HG03342 (cell line): ENCODE measurements at regions not wholly inside any gene's neighbourhood (a gene's known extent, or its start where the extent isn't known, plus 50 kb on each side); places are given as distances from the start of the nearest gene placed in this dataset.
A peak's percentile ranks its signal among the peaks of the same experiment; 100 is the strongest.
"Not testable (repeated sequence)": the region's sequence is repeated elsewhere in the genome, so short reads cannot be mapped to it uniquely, and the experiment has no call there.

ENCODE experiments used
- ATAC-seq: cut with Tn5 transposase; IDR thresholded peaks from one replicate; pipeline ENCODE4 v1.9.1; 2021; ENCODE audit warnings: mild to moderate bottlenecking, moderate library complexity; ENCODE audit not compliant: unreplicated experiment

DNA sequence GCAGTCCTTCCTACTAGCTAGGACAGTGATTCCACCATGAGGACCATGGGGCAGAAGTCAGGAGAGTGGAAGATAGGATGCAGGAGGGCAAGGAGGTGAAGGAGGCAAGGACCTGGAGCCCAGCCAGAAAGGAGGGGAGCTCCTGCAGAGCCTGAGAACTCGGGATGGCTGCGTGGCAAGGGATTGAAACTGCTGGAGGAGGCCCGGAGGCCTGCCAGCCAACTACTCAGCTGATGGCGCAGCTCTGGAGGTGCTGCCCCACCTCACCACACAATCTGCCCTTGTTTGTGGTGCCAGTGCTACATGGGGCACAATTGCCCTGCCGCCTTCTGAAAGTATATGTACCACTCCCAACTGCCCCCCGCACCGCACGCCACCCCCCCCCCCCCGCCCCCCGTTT lies 307.3 kb upstream of the CHRNA7 start:
- ATAC-seq = not testable (repeated sequence)

DNA sequence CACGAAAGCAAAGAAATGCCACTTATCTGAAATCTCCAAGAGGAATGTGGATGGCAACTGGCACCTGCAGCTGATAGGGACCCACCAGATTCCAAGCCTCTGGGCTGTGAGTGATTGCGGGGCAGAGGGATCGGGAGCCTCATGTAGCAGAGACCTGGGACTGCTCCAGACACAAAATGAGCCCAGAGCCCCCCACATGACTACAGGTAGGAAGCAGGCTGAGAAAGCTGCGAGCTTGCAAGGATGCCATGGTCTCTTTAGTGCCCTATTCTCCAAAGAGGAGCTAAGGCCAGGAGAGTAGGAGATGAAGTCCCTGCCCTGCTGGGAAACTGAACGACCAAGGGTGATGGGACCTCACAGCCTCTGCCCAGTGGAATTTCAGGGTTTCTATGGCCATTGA lies 305.4 kb upstream of the CHRNA7 start:
- ATAC-seq = not testable (repeated sequence)

DNA sequence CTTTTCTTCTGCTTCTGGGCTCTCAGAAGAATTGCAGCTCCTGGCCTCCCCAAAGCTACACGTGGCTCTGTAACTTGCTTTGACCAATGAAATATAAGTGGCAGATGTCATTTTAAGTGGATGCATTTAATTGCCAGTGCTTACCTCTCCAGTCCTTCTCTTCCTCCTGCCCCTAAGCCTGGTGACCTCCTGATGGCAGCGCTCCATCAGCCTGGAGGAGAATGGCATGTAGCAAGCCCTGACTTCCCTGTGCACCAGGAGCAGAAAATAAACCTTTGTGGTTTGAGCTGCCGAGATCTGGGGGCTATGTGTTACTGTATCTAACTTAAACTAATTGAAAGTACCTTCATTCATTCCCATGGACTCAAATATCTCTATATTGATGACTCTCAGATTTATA lies 304.7 kb upstream of the CHRNA7 start:
- not testable (repeated sequence) for ATAC-seq

DNA sequence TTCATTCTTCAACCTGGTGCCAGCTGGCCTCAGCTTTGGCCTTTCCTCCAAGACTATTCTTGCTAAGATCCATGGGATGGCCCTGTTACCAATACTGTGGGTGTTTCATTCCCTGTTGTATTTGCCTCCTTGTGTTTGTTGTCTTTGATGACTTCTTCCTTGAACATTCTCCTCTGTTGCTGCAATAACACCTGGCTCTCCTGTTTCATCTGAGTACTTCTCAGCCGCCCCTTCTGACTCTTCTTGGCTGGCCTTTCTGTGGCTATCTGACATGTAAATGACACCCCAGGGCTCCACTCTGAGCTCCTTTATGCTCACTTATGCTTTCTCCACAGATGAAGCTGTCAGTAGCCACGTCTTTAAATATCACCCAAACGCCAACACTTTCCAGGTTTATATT lies 302.7 kb upstream of the CHRNA7 start:
- ATAC-seq = no peak

DNA sequence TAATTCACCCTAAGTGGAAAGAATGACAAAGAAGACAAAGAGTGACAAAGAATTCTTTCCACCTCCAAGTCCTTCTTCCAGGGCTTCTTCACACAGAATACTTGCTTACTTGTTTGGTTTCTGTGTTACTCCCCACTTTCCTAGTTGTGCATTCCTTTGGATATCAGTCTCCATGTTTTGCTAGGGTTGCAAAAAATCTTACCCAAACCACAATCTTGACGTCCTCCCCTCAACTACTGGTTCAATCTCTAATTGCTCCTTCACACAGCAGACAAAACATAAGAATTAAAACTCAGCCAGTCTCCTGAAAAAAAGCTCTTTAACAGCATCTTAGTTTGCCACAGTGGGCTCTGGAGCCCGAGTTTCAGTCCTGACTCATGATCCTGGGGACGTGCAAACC lies 297.6 kb upstream of the CHRNA7 start:
- ATAC-seq = no peak

DNA sequence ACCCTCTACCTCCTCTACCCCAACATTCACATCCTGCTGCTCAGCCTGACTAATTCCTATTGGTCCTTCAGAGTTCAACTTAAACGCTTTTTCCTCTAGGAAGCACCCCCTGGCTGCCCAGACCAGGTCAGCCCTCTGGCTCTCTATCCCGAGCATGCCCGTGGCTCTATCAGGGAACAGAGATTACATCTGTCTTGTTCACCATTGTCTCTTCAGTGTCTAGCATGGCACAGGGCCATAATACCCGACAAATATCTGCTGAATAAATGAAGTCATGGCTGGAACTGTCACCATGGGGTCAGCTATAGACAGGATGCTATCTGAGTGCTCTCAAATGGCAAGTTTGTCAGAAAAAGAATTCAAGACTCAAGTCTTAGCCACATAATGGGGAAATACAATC lies 296.9 kb upstream of the CHRNA7 start:
- ATAC-seq = no peak

DNA sequence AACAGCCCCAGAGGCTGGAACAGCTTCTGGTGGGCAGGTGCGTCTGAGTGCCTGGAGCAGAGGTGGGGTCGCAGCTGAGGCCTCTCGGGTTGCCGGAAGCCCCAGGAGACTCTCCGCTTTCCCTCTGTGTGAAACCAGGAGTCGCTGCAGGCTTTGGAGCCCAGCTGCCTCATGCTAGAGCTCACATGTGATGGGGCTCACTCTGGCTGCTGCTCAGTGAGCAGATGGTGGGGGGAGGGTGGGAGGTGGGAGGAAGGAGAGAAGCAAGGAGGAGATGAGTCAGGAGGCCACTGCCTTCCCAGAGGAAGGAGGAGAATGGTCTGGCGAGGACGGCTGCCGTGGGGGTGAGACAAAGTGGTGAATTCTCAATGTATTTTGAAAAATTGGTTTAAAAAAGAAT lies 290.1 kb upstream of the CHRNA7 start:
- no peak for ATAC-seq

DNA sequence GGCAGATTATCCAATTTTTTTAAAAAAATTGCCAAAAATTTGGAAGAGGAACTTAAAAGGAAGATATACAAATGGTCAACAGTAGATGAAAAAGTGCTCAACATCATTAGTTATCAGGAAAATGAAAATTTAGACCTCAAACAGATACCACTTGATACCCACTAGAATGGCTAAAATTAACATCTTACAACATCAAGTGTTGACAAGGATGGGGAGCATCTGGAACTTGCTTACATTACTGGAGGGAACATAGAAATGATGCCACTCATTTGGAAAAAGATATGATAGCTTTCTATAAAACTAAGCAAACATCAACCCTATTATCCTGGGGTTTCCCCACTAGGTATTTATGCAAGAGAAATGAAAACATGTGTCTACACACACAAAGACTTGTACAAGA lies 284.5 kb upstream of the CHRNA7 start:
- ATAC-seq = no peak

DNA sequence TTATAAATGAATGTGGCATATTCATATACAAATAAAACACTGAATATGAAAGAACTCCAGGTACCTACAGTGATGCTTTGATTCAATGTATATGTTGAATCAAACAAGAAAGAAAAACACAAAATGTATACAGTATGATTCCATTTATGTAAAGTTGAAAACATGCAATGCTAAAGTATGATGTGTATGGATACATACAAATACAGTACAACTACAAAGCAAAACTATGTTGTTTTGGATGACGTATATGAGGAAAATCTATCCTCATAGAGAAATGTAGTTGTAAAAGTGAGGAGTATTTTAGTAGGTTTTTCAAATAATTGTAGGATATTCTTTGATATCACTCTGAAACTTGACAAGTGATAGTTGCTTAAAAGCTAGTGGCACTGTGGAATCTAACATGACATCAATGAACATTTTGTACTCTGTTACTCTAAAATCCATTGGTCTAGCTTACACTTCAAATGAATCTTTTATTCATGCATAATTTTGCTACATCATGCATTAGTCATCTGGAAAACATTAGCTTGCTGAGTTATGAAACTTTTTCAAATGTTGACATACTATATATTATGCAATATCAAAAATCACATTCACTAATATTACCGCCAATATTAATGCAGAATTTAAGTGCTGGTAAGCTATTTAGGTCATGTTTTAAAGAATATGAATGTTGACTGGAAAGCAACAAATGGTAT lies 278.1 kb upstream of the CHRNA7 start:
- ATAC-seq = no peak

DNA sequence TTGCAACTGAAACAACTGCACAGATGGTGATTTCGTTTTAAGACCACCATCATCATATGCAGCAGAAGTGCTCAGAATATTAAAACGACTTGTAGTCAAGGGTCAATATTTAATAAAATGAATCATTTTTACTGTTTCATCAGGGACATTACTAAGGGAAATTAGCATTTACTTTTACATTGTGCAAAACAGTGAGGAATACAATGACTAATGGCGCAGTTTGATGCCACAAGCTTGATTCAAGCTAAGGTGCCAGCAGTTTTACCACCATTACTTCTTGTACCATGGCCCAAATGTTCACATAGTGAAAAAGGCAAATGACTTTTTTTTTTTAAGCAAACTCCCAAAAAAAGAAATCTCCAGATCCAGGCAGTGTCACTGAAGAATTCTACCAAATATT lies 277.4 kb upstream of the CHRNA7 start:
- ATAC-seq = no peak

DNA sequence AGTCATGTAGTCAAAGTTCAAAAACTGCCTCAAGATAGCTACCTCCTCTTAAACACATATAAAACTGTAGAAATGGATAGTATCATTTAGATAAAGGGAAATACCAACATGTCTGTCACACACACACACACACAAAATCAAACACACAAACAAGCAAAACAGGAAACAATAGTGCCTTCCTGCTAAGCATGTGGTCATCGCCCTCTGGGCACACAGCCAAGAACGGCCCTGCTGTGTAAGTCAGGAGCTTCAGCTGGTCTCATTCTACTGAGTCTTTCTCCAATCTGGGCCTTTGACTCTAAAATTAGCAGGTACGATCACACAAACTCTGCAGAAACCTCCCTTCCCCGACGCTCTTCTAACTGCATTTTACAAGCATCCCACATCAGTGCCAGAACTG lies 272.2 kb upstream of the CHRNA7 start:
- ATAC-seq = no peak

DNA sequence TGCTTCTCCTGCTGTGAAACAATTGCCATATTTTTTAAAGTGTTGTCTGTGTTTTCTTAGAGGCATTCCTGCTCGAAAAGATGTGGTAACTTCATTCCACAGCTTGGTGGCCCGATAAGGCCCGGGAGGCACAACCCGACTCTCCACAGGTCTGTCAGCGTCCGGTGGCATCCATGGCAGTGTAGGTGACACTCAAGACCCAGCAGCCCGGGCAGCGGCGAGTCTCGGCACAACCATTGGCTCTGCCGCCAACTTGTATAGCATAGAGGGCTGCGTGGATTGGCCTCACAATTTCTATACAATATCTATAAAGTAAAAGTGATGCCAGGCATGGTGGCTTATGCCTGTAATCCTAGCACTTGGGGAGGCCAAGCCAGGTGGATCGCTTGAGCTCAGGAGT lies 262.3 kb upstream of the CHRNA7 start:
- no peak for ATAC-seq

DNA sequence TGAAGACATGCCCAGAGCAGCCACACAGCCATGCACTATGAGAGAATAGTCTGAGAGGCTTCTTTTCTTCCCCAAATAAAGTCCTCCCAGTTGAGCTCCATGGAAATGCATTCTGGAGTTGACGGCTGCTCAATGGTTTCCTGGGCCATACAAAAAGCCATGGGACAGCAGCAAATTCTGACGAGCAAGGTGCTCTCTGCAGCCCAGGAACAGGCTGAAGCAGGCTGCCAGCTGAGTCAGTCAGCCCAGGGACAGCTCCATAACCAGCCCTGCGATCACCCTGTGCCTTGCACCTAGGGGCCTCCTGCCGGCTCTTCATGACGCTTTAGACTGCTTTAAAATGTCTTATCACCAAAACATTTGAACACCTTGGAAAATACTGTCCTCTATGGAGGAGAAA lies 256.3 kb upstream of the CHRNA7 start:
- no peak for ATAC-seq

DNA sequence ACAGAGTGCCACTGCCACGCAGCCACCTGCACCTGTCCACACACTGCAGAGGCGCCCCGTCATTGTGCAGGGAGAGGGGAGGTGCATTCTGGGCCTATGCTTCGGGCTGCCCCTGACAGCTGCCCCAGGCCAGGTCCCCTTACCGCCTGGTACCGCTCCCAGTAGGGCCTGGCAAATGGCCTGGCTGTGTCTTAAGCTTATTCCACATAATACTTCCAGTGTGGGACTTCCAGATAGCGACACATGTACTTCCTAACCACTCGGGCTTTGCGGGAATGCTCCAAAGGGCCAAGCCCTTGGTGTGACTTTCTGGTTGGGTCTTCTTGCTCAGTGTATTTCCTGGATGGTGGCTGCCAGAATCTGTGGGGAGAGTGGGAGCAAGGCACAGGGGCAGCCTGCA lies 254.3 kb upstream of the CHRNA7 start:
- no peak for ATAC-seq

DNA sequence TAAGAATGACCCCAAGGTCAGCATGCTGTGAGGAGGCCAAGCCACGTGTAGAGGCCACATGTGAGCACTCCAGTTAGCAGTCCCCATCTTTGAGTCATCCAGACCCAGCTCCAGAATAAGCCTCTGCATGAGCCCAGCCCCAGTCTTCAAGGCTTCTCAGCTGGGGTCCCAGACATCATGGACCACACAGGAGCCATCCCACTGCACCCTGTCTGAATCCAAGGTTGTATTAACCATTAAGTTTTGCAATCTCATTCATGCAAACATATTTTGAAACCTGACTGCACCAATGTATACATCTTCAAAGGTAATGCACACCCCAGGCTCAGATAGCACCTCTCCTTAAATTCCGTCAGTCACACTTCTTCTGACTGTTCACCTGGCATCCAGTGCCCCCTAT lies 249.1 kb upstream of the CHRNA7 start:
- no peak for ATAC-seq

DNA sequence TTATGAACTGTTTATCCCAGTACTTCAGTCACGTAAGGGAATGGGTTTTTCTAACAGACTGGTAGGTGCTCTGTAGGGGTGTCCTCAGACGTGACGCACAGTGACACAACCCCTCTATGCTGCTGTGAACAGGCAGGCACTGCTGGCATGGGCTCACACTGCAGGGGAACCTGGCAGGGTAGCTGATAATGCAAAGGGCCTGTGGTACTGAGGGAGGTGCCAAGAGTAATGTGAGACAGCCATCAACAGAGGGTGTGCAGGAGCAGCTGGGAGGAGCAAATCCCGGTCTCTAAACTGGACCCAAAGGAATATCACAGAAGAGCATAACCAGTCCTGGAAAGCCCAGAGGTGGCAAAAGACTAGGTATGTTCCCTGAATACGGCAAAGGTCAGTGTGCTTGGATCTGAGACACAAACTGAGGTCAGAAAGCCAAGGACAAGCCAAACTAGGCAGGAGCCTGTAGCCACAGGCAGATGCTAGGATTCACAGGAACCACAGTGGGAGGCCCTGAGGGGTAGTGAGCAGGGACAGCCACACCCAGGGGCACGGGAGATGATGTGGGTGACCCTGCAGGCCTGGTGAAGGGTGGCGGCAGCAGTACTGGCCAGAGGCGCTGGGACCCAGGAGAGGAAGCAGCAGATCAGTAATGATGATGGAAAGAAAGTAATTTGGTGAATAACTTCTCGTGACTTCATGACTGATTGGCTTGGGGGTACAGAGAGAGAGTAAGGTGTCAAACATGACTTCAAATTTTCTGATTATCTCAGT lies 248.1 kb upstream of the CHRNA7 start:
- no peak for ATAC-seq

DNA sequence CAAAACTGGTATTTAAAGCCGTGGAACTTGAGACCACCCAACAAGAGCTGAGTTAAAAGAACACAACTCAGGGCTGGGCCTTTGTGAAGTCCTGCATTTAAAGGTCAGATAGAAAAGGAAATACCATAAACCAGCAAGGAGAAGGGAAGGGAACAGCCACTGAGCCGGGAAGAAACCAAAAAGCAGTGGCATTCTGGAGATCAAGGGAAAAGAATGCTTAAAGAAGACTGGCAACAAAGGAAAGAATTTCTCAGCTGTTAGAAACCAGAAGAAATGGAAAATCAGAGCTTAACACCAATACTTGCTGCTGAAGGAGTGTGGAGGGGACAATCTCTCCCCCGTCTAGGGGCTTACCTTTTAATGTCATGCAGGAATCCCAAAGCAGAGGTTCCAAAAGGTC lies 247.4 kb upstream of the CHRNA7 start:
- ATAC-seq = no peak

DNA sequence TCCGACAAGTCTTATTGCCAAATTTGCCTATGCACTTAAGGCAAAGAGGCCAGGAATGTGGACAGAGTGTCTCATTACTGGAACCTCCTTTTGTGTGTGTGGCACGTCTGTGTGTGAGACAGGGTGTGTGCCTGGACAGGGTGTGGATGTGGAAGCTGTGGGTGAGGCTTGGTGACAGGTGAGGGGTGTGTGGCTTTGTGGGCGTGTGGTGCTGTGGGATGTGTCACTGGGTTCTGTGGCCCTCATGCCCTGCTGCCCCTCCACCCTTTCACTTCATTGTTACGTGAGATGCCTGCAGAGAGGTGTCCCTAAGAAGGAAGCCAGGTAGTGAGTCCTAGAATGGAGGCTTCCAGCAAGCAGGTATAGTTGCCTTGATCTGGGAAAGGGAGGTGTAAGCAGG lies 244.0 kb upstream of the CHRNA7 start:
- no peak for ATAC-seq

DNA sequence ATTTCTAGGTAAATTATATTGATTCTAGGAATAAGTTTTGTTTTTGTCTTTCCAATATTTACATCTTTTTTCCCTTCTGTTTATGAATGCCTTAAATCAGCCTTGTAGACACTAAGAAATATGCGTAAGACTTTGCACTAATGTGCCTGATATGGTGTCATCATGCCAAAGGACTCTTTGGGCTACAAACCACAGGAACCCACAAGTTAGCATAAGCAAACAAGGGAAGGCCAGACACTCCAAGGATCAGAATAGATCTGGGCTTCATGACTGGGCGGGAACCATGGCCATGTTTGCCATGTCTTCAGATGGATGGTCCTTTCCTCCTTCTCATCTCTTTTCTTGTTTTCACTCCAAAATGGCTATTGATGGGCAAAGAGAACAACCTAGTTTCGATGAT lies 242.2 kb upstream of the CHRNA7 start:
- no peak for ATAC-seq

DNA sequence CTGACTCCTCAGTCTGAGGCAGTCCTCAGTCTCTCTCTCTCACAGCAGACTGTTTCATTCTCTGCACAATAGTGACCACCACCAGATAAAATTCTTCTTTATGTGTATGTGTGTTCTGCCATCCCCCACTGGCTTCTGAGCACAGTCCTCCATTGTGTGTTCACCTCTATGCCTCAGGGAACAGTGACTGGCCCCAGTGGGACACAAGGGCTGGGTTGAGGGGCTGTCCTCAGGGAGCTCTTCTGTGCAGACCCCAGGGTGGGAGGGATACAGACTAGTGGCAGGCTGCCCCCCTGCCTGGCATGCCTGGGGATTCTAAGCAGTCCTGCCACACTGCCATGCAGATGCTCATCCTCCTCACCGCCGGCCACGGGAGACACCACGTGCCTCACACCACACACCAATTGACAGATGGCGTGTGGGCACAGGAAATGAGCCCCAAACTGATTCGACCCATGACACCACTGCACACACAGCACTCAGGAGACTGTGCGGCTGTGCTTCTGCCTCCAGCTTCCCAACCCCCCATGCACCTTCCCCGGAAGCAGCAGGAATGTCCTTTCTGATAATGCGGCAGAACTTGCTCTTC lies 237.6 kb upstream of the CHRNA7 start:
- ATAC-seq = no peak

DNA sequence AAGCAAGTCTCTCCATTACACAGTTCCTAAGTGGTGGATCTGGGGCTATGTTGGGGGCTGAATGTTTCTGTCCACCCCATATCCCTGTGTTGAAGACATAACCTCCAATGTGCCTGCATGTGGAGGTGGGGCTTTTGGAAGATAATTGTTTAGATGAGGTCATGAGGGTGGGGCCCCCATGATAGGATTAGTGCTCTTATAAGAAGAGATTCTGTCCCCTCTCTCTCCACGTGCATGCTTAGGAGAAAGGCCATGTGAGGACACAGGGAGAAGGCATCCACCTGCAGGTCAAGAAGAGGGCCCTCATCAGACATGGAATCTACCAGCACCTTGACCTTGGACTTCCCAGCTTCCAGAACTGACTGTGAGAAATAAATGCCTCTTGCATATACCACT lies 231.0 kb upstream of the CHRNA7 start:
- no peak for ATAC-seq

DNA sequence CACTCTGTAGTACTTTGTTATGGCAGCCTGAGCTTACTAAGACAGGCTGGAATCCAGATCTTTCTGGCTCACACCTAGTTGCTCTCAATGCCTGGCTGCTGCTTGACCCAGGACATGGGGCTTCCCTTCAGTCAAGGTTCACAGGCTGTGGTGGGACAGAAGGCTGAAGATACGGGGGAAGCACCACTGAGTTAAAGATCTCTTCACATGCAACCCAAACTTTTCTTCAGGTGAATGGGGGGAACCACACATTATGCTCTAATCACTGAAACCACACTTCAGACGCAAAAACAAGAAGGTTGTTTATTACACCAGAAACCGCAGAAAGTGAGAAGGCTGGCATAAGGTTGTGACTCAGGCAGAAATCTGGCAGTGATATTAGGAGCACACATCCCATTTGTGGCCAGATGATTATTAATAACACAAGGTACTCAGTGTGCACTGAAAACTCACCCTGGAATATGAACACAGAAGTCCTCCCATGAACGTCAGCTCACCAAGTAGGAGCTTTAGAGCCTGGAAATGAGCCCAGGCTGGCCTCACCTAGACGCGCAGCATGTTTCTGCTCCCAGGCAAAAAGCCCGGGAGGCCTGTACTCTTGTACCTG lies 230.5 kb upstream of the CHRNA7 start:
- peak; percentile 80 for ATAC-seq
